IPS-18c (cell line): ENCODE measurements at regions not wholly inside any gene's neighbourhood (a gene's known extent, or its start where the extent isn't known, plus 50 kb on each side); places are given as distances from the start of the nearest gene placed in this dataset.

Experiments
- H3K4me3 ChIP-seq: 2 replicates; pipeline ENCODE4 v1.7.0; 2013; ENCODE audit warnings: low read depth, mild to moderate bottlenecking, low read length, moderate library complexity; ENCODE audit not compliant: insufficient read depth
- H3K9me3 ChIP-seq: one replicate; pipeline ENCODE4 v1.6.1; 2013; ENCODE audit warnings: mild to moderate bottlenecking, low read length, moderate library complexity; ENCODE audit not compliant: control insufficient read depth, insufficient read depth

GRCh38 chr5:27389696-27390095 is 351.3 kb upstream of the CDH9 start:
- Histone ChIP-seq H3K4me3 (no peak overlapping the region), H3K9me3 (no peaks in the 10 kb centered on the region)

DNA sequence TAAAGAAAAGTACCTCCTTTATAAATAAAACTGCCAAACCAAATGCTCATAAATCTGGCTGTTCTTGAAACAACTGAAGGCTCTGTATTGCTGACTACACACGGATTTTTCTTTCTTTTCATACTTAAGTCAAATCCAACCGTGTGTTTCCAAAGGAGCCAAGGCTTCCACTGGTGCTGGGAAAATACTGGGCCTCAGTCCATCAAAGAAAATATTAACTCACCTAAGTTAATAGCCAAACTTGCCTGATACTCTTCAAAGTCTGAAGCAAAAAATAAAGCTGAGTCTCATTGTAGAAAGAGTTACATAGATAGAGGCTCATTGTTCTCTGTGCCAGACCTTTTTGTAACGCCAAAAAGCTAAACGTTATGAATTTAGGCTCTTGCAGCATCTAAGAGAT is 350.4 kb upstream of the CDH9 start:
- no peaks in the 10 kb centered on the region for H3K9me3 ChIP-seq
- H3K4me3 ChIP-seq = no peak overlapping the region

DNA sequence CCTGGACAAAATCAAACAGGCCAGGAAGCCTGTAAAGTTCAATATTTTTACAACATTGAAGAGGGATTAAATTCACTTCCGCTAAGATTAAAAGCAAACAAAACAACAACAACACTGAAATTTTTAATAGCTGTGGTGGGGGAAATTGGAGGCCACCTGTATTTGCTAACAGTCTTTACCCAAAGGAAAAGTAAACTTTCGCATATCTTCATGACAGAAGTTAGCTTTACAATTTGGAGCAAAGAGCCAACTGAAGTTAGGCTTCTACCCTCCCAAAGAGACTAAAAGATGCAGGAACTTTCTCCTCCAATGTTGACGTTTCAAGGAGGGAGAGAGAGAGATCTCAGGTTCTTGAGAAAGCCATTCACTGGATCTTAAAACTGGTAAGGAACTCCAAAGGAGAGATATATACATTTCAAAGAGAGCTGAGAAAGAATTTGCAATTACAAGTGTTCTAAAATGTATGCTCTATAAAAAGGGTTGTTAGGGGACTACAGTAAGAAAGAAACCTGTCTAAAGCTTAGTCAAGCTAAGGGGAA is 349.2 kb upstream of the CDH9 start:
- no peaks in the 10 kb centered on the region for H3K9me3 ChIP-seq
- no peak overlapping the region for H3K4me3 ChIP-seq

DNA sequence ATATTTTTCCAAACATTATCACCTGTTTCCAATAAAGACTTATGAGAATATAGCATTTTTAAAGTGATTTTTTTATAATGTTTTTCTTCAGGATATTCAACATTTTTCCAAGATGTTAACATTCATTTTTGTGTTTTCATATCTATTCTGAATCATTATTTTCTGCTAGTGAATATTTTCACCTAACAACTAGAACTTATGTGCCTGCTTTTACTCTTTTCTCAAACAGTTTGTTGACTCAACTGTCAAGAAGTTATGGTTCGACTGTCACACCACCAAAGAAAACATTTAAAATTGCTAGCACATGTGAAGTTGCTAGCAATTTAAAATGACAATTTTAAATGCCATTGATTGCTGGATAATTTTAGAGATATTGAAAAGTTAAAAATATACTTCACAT is 343.3 kb upstream of the CDH9 start:
- Histone ChIP-seq H3K9me3 (no peaks in the 10 kb centered on the region), H3K4me3 (no peak overlapping the region)

DNA sequence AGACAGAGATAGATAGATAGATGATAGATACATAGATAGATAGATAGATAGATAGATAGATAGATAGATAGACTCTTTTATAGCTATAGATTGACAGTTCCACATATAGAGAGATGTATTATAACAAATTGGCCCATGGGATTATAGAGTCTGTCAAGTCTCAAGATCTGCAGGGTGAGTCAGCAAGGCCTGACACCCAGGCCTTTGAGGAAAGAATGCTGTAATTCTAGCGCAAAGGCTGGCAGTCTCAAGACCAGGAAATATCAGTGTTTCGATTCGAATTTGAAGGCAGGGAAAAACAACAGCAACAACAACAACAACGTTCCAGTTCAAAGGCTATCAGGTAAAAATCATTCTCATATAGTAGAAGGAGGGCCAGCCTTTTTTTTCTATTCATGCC is 339.2 kb upstream of the CDH9 start:
- no peaks in the 10 kb centered on the region for H3K9me3 ChIP-seq
- H3K4me3 ChIP-seq = no peak overlapping the region

DNA sequence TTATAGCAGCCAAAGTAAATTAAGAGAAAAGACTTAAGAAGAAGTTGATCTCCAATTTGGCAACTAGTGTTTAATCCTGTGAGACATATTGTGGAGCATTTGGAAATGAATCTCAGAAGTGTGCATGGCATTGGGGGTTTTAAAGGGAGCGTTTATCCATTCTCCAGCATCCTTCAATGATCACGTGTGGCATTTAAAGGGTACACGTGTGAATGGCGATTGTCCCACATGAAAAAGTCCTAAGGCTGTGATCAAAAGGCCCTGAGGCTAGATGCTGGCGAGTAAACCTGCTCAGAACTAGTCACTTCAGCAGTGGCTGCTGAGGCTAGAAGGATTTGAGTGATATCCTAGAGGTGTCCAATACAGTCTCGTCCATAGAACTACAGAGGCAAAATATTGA is 315.6 kb upstream of the CDH9 start:
- no peak overlapping the region for H3K4me3 ChIP-seq
- H3K9me3 ChIP-seq = no peaks in the 10 kb centered on the region

DNA sequence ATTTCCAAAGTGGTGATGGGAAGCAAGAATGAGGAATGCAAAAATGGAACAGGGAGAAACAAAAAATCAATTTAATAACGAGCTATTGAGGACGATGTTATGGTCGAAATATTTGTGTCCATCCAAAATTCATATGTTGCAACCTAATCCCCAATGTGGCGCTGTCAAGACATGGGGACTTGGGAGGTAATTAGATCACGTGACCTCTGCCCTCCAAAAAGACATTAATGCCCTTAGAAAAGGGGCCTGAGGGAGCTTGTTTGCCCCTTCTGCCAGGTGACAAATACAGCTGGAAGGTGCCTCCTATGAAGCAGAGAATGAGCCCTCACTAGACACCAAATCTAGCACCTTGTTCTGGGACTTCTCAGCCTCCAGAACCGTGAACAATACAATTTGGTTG is 315.2 kb upstream of the CDH9 start:
- no peaks in the 10 kb centered on the region for H3K9me3 ChIP-seq
- H3K4me3 ChIP-seq = no peak overlapping the region

GRCh38 chr5:27341342-27341741 is 303.0 kb upstream of the CDH9 start:
- no peak overlapping the region for H3K4me3 ChIP-seq
- no peaks in the 10 kb centered on the region for H3K9me3 ChIP-seq

- H3K9me3 ChIP-seq = no peaks in the 10 kb centered on the region
Measured at GRCh38 chr5:27336817-27337216, 298.4 kb upstream of the CDH9 start.

GRCh38 chr5:27328480-27328879 is 290.1 kb upstream of the CDH9 start:
- Histone ChIP-seq H3K4me3 (no peak overlapping the region), H3K9me3 (no peaks in the 10 kb centered on the region)

More at GRCh38 chr5:27336817-27337216, 298.4 kb upstream of the CDH9 start:
- no peak overlapping the region for H3K4me3 ChIP-seq

DNA sequence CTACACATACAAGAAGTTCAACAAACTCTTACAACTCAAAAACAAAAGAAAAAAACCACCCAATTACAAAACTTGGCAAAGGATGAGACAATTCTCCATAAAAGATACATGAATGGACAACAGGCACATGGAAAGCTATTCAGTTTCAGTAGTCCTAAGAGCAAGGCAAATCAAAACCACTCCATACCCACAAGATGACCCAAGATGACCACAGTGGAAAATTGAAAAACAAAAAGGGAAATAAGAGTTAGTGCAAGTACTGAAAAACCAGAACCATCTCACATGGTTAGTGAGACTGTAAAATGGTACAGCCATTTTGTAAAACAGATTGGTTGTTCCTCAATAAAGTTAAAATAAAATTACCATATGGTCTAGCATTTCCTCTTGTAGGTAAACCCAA is 287.1 kb upstream of the CDH9 start:
- H3K9me3 ChIP-seq = no peaks in the 10 kb centered on the region
- no peak overlapping the region for H3K4me3 ChIP-seq

DNA sequence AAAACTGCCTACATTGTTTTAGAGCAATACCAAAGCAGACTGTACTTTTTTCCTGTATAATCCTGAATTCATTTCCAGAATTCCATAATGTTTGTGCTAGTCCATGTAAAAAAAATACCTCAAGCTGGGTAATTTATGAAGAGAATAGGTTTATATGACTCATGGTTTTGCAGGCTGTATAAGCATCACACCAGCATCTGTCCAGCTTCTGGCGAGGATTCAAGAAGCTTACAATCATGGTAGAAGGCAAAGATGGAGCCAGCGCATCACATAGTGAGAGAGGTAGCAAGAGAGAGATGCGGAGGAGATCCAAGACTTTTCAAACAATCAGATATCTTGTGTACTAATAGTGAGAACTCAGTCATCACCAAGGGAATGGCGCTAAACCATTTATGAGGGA is 280.3 kb upstream of the CDH9 start:
- no peak overlapping the region for H3K4me3 ChIP-seq
- no peaks in the 10 kb centered on the region for H3K9me3 ChIP-seq

GRCh38 chr5:27316271-27316650 is 277.9 kb upstream of the CDH9 start:
- Histone ChIP-seq H3K9me3 (no peaks in the 10 kb centered on the region), H3K4me3 (no peak overlapping the region)

- H3K4me3 ChIP-seq = no peak overlapping the region
Measured at GRCh38 chr5:27315363-27316270, 277.2 kb upstream of the CDH9 start.

GRCh38 chr5:27313549-27313948 is 275.2 kb upstream of the CDH9 start:
- Histone ChIP-seq H3K4me3 (no peak overlapping the region), H3K9me3 (no peaks in the 10 kb centered on the region)

More at GRCh38 chr5:27315363-27316270, 277.2 kb upstream of the CDH9 start:
- no peaks in the 10 kb centered on the region for H3K9me3 ChIP-seq

- Histone ChIP-seq H3K9me3 (no peaks in the 10 kb centered on the region), H3K4me3 (no peak overlapping the region)
Measured at GRCh38 chr5:27312291-27312893, 274.0 kb upstream of the CDH9 start.

DNA sequence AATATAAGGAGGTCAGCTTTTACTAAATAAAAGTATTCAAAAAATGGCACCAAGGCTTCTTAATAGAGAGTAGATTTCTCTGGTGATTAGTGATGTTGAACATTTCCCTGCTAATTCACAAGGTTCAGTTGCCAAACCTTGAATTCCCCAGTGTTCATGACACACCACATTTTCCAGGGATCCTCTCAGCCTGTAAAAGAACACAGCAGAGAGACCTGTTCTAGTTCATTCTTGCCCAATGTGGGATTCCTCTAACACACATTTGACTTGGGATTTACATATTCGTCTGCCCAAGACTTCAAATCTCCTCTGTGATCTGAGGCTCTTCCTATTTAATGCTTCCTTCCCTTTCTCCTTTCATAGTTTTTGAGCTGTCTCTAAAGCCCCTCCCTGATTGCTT is 273.2 kb upstream of the CDH9 start:
- Histone ChIP-seq H3K9me3 (no peaks in the 10 kb centered on the region), H3K4me3 (no peak overlapping the region)

DNA sequence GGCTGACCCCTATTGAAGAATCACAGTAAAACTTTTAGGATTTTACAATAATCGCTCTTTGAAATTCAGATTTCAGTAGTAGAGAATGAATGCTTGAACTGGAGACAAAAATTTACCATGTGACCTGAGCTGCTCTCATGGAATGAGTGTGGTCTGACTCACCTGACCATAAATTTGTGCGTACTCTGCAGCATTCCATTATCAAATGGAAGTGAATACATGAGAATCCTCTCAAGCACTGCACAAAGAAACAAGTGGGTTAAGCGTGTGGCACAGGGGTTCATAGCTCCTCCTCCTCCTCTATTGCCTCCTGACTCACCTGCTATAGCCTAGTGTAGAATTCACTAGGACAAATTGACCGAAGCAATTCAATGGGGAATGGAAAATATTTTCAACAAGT is 269.8 kb upstream of the CDH9 start:
- H3K9me3 ChIP-seq = no peaks in the 10 kb centered on the region
- H3K4me3 ChIP-seq = no peak overlapping the region
